ENCODE measurements at regions not wholly inside any gene's neighbourhood (a gene's known extent, or its start where the extent isn't known, plus 50 kb on each side); places are given as distances from the start of the nearest gene placed in this dataset.
A peak's percentile ranks its signal among the peaks of the same experiment; 100 is the strongest.

DNA sequence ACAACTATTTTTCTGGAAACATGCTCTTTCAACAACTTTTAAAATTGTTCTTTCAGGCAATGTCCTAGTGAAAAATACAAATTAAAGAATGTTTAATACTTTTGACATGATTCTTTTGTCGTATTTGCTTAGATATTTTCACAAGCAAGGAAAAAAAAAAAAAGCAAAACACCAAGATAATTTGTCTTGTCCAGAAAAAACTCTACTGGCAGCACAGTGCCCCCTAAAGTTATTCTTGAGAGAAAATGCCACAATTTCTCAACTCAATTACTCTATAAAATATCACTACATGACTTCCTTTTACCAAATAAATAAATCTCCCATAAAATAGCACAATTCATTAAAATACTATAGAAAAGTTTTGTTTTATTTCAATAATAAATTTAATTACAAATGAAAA is 652.5 kb upstream of the EPHA7 start:
- no peaks in the 10 kb centered on the region for H3K36me3 ChIP-seq (ENCODE audit: insufficient read depth, low read length)
- no peaks in the 10 kb centered on the region for H3K79me2 ChIP-seq (ENCODE audit: insufficient read depth, low read length)
- no peak overlapping the region for H3K27ac Mint-ChIP-seq (ENCODE audit: unreplicated experiment)
- no peak overlapping the region for H3K4me2 ChIP-seq (ENCODE audit: low read length)
- H3K4me3 Mint-ChIP-seq (ENCODE audit: unreplicated experiment), result no peak overlapping the region
- no peaks in the 10 kb centered on the region for H4K20me1 ChIP-seq (ENCODE audit: insufficient read depth, low read length)
- no peaks in the 10 kb centered on the region for H3K27me3 ChIP-seq (ENCODE audit: insufficient read depth, low read length)
- DNase-seq (ENCODE audit: low read depth), result no peak
- H3K4me3 ChIP-seq (ENCODE audit: insufficient read depth, low read depth, low read length), result no peak overlapping the region
- H2AFZ ChIP-seq (ENCODE audit: low read depth, low read length), result no peak overlapping the region
- H3K9me3 ChIP-seq (ENCODE audit: insufficient read depth, low read depth, low read length), result no peaks in the 10 kb centered on the region
- TF ChIP-seq, protein P1, sequence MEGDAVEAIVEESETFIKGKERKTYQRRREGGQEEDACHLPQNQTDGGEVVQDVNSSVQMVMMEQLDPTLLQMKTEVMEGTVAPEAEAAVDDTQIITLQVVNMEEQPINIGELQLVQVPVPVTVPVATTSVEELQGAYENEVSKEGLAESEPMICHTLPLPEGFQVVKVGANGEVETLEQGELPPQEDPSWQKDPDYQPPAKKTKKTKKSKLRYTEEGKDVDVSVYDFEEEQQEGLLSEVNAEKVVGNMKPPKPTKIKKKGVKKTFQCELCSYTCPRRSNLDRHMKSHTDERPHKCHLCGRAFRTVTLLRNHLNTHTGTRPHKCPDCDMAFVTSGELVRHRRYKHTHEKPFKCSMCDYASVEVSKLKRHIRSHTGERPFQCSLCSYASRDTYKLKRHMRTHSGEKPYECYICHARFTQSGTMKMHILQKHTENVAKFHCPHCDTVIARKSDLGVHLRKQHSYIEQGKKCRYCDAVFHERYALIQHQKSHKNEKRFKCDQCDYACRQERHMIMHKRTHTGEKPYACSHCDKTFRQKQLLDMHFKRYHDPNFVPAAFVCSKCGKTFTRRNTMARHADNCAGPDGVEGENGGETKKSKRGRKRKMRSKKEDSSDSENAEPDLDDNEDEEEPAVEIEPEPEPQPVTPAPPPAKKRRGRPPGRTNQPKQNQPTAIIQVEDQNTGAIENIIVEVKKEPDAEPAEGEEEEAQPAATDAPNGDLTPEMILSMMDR (IDR thresholded peaks at IDR 0.05; ENCODE audit: insufficient read depth, low read depth, low read length), result peak; percentile 17
- TF ChIP-seq EZH2 (IDR thresholded peaks at IDR 0.05; ENCODE audit: insufficient read depth, low read length), result no peak
- no peaks in the 10 kb centered on the region for H3K9me3 Mint-ChIP-seq (ENCODE audit: unreplicated experiment)
- no peaks in the 10 kb centered on the region for H3K4me1 ChIP-seq (ENCODE audit: insufficient read depth, low read length)
- H3K36me3 Mint-ChIP-seq (ENCODE audit: low read depth, unreplicated experiment), result no peaks in the 10 kb centered on the region
- H3K27ac ChIP-seq (ENCODE audit: low read depth, low read length), result no peak overlapping the region
- FAIRE-seq, result no peak
- H3K4me1 Mint-ChIP-seq (ENCODE audit: low read depth, unreplicated experiment), result no peaks in the 10 kb centered on the region
- no peaks in the 10 kb centered on the region for H3K27me3 Mint-ChIP-seq (ENCODE audit: low read depth, unreplicated experiment)
- H3K9ac ChIP-seq (ENCODE audit: low read length), result no peak overlapping the region

DNA sequence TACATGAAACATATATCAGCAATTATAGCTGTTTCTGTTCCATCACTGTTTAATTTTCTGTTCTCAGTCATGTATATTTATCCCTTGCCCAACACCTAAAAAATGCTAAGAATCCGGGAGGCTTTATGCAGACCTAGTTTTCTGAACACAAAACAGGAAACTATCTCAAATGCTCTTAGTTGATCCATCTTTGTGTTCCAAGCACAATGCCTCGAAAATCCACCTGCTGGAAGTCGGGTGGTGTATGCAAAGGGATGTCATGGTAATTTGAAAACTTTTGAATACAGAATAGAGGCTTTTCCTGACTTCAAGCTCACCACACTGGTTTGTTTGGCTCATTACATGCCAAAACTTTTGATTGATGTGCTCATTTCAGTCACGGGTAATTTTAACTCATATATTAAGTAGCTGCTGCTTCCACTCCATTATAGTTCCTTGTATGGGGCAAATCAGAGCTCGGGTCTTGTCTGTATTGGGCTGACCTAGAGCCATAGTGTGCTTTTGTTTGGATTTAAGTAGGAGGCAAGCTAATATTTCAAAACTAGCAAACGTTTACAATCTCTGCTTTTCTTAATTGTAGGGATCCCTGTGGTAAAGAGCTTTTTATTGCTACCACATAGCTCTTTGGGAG is 646.5 kb upstream of the EPHA7 start:
- Histone ChIP-seq H3K27ac (ENCODE audit: low read depth, low read length) (no peak overlapping the region), H3K9ac (ENCODE audit: low read length) (no peak overlapping the region), H3K36me3 (ENCODE audit: insufficient read depth, low read length) (no peaks in the 10 kb centered on the region), H3K9me3 (ENCODE audit: insufficient read depth, low read depth, low read length) (no peaks in the 10 kb centered on the region), H3K27me3 (ENCODE audit: insufficient read depth, low read length) (no peaks in the 10 kb centered on the region), H3K4me2 (ENCODE audit: low read length) (no peak overlapping the region), H2AFZ (ENCODE audit: low read depth, low read length) (no peak overlapping the region), H3K4me1 (ENCODE audit: insufficient read depth, low read length) (no peaks in the 10 kb centered on the region), H4K20me1 (ENCODE audit: insufficient read depth, low read length) (no peaks in the 10 kb centered on the region), H3K4me3 (ENCODE audit: insufficient read depth, low read depth, low read length) (no peak overlapping the region), H3K79me2 (ENCODE audit: insufficient read depth, low read length) (no peaks in the 10 kb centered on the region)
- H3K27me3 Mint-ChIP-seq (ENCODE audit: low read depth, unreplicated experiment), result no peaks in the 10 kb centered on the region
- FAIRE-seq, result no peak
- H3K36me3 Mint-ChIP-seq (ENCODE audit: low read depth, unreplicated experiment), result no peaks in the 10 kb centered on the region
- no peaks in the 10 kb centered on the region for H3K9me3 Mint-ChIP-seq (ENCODE audit: unreplicated experiment)
- TF ChIP-seq, protein P1 (IDR thresholded peaks at IDR 0.05; ENCODE audit: insufficient read depth, low read depth, low read length), result no peak
- TF ChIP-seq EZH2 (IDR thresholded peaks at IDR 0.05; ENCODE audit: insufficient read depth, low read length), result no peak
- no peak for DNase-seq (ENCODE audit: low read depth)
- H3K27ac Mint-ChIP-seq (ENCODE audit: unreplicated experiment), result no peak overlapping the region
- H3K4me3 Mint-ChIP-seq (ENCODE audit: unreplicated experiment), result no peak overlapping the region
- H3K4me1 Mint-ChIP-seq (ENCODE audit: low read depth, unreplicated experiment), result no peaks in the 10 kb centered on the region

DNA sequence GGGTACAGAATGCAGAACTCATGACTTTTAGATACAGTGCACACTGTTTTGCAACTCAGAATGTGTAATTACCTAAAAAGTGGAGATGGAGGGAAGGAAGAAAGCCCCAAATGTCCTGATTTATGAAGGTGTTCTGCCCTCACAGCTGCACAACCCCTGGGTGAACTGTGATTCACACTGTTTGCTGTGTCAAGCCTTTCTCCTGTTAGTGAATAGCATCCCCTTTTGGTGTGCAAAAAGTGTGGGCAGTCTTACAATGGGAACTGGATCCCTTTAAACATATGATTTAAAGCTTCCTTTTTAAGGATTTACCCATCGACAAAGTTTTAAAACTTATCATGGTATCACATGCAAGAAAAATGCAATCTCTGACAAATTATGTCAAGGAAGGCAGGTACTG is 633.4 kb upstream of the EPHA7 start:
- TF ChIP-seq, protein P1 (IDR thresholded peaks at IDR 0.05; ENCODE audit: insufficient read depth, low read depth, low read length), result peak; percentile 5
- TF ChIP-seq EZH2 (IDR thresholded peaks at IDR 0.05; ENCODE audit: insufficient read depth, low read length), result no peak
- FAIRE-seq (no peak), DNase-seq (ENCODE audit: low read depth) (no peak)
- Mint-ChIP-seq H3K27me3 (ENCODE audit: low read depth, unreplicated experiment) (no peaks in the 10 kb centered on the region), H3K36me3 (ENCODE audit: low read depth, unreplicated experiment) (no peaks in the 10 kb centered on the region), H3K4me1 (ENCODE audit: low read depth, unreplicated experiment) (no peaks in the 10 kb centered on the region), H3K9me3 (ENCODE audit: unreplicated experiment) (no peaks in the 10 kb centered on the region), H3K4me3 (ENCODE audit: unreplicated experiment) (no peak overlapping the region), H3K27ac (ENCODE audit: unreplicated experiment) (no peak overlapping the region)
- H3K36me3 ChIP-seq (ENCODE audit: insufficient read depth, low read length), result no peaks in the 10 kb centered on the region
- H3K9ac ChIP-seq (ENCODE audit: low read length), result no peak overlapping the region
- no peak overlapping the region for H2AFZ ChIP-seq (ENCODE audit: low read depth, low read length)
- H3K9me3 ChIP-seq (ENCODE audit: insufficient read depth, low read depth, low read length), result no peaks in the 10 kb centered on the region
- H3K27ac ChIP-seq (ENCODE audit: low read depth, low read length), result no peak overlapping the region
- H4K20me1 ChIP-seq (ENCODE audit: insufficient read depth, low read length), result no peaks in the 10 kb centered on the region
- H3K4me2 ChIP-seq (ENCODE audit: low read length), result no peak overlapping the region
- H3K27me3 ChIP-seq (ENCODE audit: insufficient read depth, low read length), result no peaks in the 10 kb centered on the region
- no peaks in the 10 kb centered on the region for H3K79me2 ChIP-seq (ENCODE audit: insufficient read depth, low read length)
- no peaks in the 10 kb centered on the region for H3K4me1 ChIP-seq (ENCODE audit: insufficient read depth, low read length)
- H3K4me3 ChIP-seq (ENCODE audit: insufficient read depth, low read depth, low read length), result no peak overlapping the region

Data from astrocyte (in vitro differentiated cells and primary cell).